ENCODE measurements at regions not wholly inside any gene's neighbourhood (a gene's known extent, or its start where the extent isn't known, plus 50 kb on each side); places are given as distances from the start of the nearest gene placed in this dataset.

GRCh38 chr3:99126316-99126715 lies 224.8 kb upstream of the DCBLD2 start:
- 77% methylated on average over 1 of the region's 1 CpG for WGBS (ENCODE audit: low lambda C conversion rate, missing lambda C conversion rate)
- no peak overlapping the region for H2AFZ ChIP-seq

GRCh38 chr3:99119385-99119784 lies 217.9 kb upstream of the DCBLD2 start:
- no peaks in the 10 kb centered on the region for H4K20me1 ChIP-seq (ENCODE audit: insufficient read depth, poor library complexity, severe bottlenecking)
- no peak for DNase-seq (ENCODE audit: low spot score)
- H3K4me3 ChIP-seq = no peak overlapping the region
- H2AFZ ChIP-seq = no peak overlapping the region
- H3K27me3 ChIP-seq = no peaks in the 10 kb centered on the region
- no peaks in the 10 kb centered on the region for H3K79me2 ChIP-seq
- no peaks in the 10 kb centered on the region for H3K4me1 ChIP-seq (ENCODE audit: insufficient read depth)
- no peak overlapping the region for H3K27ac ChIP-seq
- peaks cover 3% of the 10 kb centered on the region for H3K9me2 ChIP-seq (replicated peaks; ENCODE audit: insufficient read depth)
- no peaks in the 10 kb centered on the region for H3K36me3 ChIP-seq (replicated peaks; ENCODE audit: insufficient read depth, low read depth)
- H3K9me3 ChIP-seq (ENCODE audit: low read depth) = no peaks in the 10 kb centered on the region
- TF ChIP-seq EZH2 (IDR thresholded peaks at IDR 0.05; ENCODE audit: borderline replicate concordance) = no peak
- TF ChIP-seq CTCF (IDR thresholded peaks at IDR 0.05; ENCODE audit: poor library complexity) = no peak
- no peak for TF ChIP-seq EZH2phosphoT487 (IDR thresholded peaks at IDR 0.05; ENCODE audit: low read depth, severe bottlenecking, unreplicated experiment)
- WGBS (ENCODE audit: low lambda C conversion rate, missing lambda C conversion rate) = 93% methylated on average over 1 of the region's 1 CpG
- H3K4me2 ChIP-seq = no peak overlapping the region

More at GRCh38 chr3:99126316-99126715, 224.8 kb upstream of the DCBLD2 start:
- no peaks in the 10 kb centered on the region for H3K27me3 ChIP-seq
- H3K4me3 ChIP-seq = no peak overlapping the region
- H3K27ac ChIP-seq = no peak overlapping the region
- H4K20me1 ChIP-seq (ENCODE audit: insufficient read depth, poor library complexity, severe bottlenecking) = no peaks in the 10 kb centered on the region
- no peaks in the 10 kb centered on the region for H3K36me3 ChIP-seq (replicated peaks; ENCODE audit: insufficient read depth, low read depth)
- peaks cover 3% of the 10 kb centered on the region for H3K9me2 ChIP-seq (replicated peaks; ENCODE audit: insufficient read depth)
- no peaks in the 10 kb centered on the region for H3K4me1 ChIP-seq (ENCODE audit: insufficient read depth)
- H3K4me2 ChIP-seq = no peak overlapping the region
- no peak for DNase-seq (ENCODE audit: low spot score)
- H3K9me3 ChIP-seq (ENCODE audit: low read depth) = no peaks in the 10 kb centered on the region
- no peak for TF ChIP-seq EZH2phosphoT487 (IDR thresholded peaks at IDR 0.05; ENCODE audit: low read depth, severe bottlenecking, unreplicated experiment)
- no peak for TF ChIP-seq CTCF (IDR thresholded peaks at IDR 0.05; ENCODE audit: poor library complexity)
- no peak for TF ChIP-seq EZH2 (IDR thresholded peaks at IDR 0.05; ENCODE audit: borderline replicate concordance)
- no peaks in the 10 kb centered on the region for H3K79me2 ChIP-seq

GRCh38 chr3:99118381-99118780 lies 216.9 kb upstream of the DCBLD2 start:
- no peak overlapping the region for H2AFZ ChIP-seq

More at GRCh38 chr3:99118381-99118780, 216.9 kb upstream of the DCBLD2 start:
- no peaks in the 10 kb centered on the region for H3K27me3 ChIP-seq
- H3K27ac ChIP-seq = no peak overlapping the region
- no peaks in the 10 kb centered on the region for H3K4me1 ChIP-seq (ENCODE audit: insufficient read depth)
- DNase-seq (ENCODE audit: low spot score) = no peak
- no peak overlapping the region for H3K4me3 ChIP-seq
- H3K9me2 ChIP-seq (replicated peaks; ENCODE audit: insufficient read depth) = peaks cover 3% of the 10 kb centered on the region
- no peak for TF ChIP-seq EZH2 (IDR thresholded peaks at IDR 0.05; ENCODE audit: borderline replicate concordance)
- TF ChIP-seq EZH2phosphoT487 (IDR thresholded peaks at IDR 0.05; ENCODE audit: low read depth, severe bottlenecking, unreplicated experiment) = no peak
- no peak for TF ChIP-seq CTCF (IDR thresholded peaks at IDR 0.05; ENCODE audit: poor library complexity)
- H3K4me2 ChIP-seq = no peak overlapping the region
- H3K36me3 ChIP-seq (replicated peaks; ENCODE audit: insufficient read depth, low read depth) = no peaks in the 10 kb centered on the region
- no peaks in the 10 kb centered on the region for H3K9me3 ChIP-seq (ENCODE audit: low read depth)
- no peaks in the 10 kb centered on the region for H4K20me1 ChIP-seq (ENCODE audit: insufficient read depth, poor library complexity, severe bottlenecking)
- WGBS (ENCODE audit: low lambda C conversion rate, missing lambda C conversion rate) = 70% methylated on average over 1 of the region's 1 CpG
- no peaks in the 10 kb centered on the region for H3K79me2 ChIP-seq
